ENCODE measurements at regions not wholly inside any gene's neighbourhood (a gene's known extent, or its start where the extent isn't known, plus 50 kb on each side); places are given as distances from the start of the nearest gene placed in this dataset.

- no peak for DNase-seq (ENCODE audit: low spot score)
Observed at GRCh38 chr5:123814801-123815470, 303.0 kb downstream of the CSNK1G3 start.

- no peak for DNase-seq (ENCODE audit: low spot score)
Observed at GRCh38 chr5:123813937-123814624, 302.1 kb downstream of the CSNK1G3 start.

GRCh38 chr5:123813264-123813663 is 301.3 kb downstream of the CSNK1G3 start:
- DNase-seq (ENCODE audit: low spot score), result no peak

GRCh38 chr5:123811831-123812230 is 299.9 kb downstream of the CSNK1G3 start:
- no peak for DNase-seq (ENCODE audit: low spot score)

GRCh38 chr5:123810746-123811340 is 298.9 kb downstream of the CSNK1G3 start:
- DNase-seq (ENCODE audit: low spot score), result no peak

- peak; percentile 58 for DNase-seq (ENCODE audit: low spot score)
Observed at GRCh38 chr5:123810253-123810652, 298.3 kb downstream of the CSNK1G3 start.

GRCh38 chr5:123809594-123810221 is 297.7 kb downstream of the CSNK1G3 start:
- DNase-seq (ENCODE audit: low spot score), result no peak

GRCh38 chr5:123808461-123809380 is 296.7 kb downstream of the CSNK1G3 start:
- no peak for DNase-seq (ENCODE audit: low spot score)

GRCh38 chr5:123807177-123807945 is 295.4 kb downstream of the CSNK1G3 start:
- no peak for DNase-seq (ENCODE audit: low spot score)

- DNase-seq (ENCODE audit: low spot score), result no peak
Observed at GRCh38 chr5:123806644-123807043, 294.7 kb downstream of the CSNK1G3 start.

GRCh38 chr5:123805300-123805699 is 293.3 kb downstream of the CSNK1G3 start:
- DNase-seq (ENCODE audit: low spot score), result no peak

GRCh38 chr5:123803359-123803758 is 291.4 kb downstream of the CSNK1G3 start:
- DNase-seq (ENCODE audit: low spot score), result no peak

GRCh38 chr5:123802298-123802951 is 290.4 kb downstream of the CSNK1G3 start:
- no peak for DNase-seq (ENCODE audit: low spot score)

GRCh38 chr5:123800640-123801039 is 288.7 kb downstream of the CSNK1G3 start:
- DNase-seq (ENCODE audit: low spot score), result no peak

- no peak for DNase-seq (ENCODE audit: low spot score)
Observed at GRCh38 chr5:123795688-123796087, 283.7 kb downstream of the CSNK1G3 start.

GRCh38 chr5:123790226-123790625 is 278.2 kb downstream of the CSNK1G3 start:
- DNase-seq (ENCODE audit: low spot score), result no peak

GRCh38 chr5:123787635-123788034 is 275.7 kb downstream of the CSNK1G3 start:
- DNase-seq (ENCODE audit: low spot score), result no peak

GRCh38 chr5:123787136-123787535 is 275.2 kb downstream of the CSNK1G3 start:
- no peak for DNase-seq (ENCODE audit: low spot score)

GRCh38 chr5:123786411-123786810 is 274.4 kb downstream of the CSNK1G3 start:
- DNase-seq (ENCODE audit: low spot score), result no peak

Data from ureter (tissue), 1 donor.